Inflammatory macrophage (primary cell): ENCODE measurements at regions not wholly inside any gene's neighbourhood (a gene's known extent, or its start where the extent isn't known, plus 50 kb on each side); places are given as distances from the start of the nearest gene placed in this dataset.
"Not testable (repeated sequence)": the region's sequence is repeated elsewhere in the genome, so short reads cannot be mapped to it uniquely, and the experiment has no call there.

Experiments used
- DNase-seq, 2 donors: peaks; one replicate each; pipeline ENCODE4 v3.0.0-alpha.2; 2020 to 2022

- DNase-seq = not testable (repeated sequence)
Measured at GRCh38 chr1:224028802-224029201, 85.1 kb upstream of the FBXO28 start.

- not testable (repeated sequence) for DNase-seq
Measured at GRCh38 chr1:224023122-224023521, 90.8 kb upstream of the FBXO28 start.

DNA sequence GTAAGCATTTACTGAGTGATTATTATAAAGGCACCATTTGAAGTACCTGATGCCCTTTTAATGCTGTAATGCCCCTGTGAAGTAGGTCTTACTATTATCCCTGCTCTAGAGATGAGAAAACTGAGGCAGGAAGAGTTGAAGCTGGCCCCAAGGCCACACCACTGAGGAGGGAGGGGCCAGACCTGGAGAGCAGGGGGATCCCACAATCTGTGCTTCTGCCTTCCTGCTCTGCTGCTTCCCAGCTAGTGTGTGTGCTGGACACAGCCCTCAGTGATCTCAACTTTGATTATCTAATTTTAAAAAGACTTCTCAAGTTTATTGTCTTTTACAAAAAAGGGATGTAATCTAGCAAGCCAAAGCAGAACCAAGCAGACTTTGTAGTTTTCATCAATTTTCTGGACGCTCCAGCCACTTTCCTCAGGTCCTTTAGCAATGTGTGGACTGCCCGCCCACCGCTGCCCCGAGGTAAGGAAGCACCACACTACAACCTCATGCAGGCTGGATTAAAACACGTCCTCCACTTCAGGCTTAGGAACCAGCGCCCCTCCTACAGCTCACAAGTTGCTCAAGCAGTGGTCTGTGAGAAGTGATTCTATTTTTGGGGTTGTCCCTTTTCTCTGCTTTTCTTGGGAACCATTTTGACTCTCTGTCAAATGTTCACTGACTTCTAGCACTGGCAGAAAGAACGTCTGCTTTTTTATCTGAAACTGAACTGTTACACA lies 91.5 kb upstream of the FBXO28 start:
- peak in 1 of 2 donors; percentile 14 for DNase-seq

DNA sequence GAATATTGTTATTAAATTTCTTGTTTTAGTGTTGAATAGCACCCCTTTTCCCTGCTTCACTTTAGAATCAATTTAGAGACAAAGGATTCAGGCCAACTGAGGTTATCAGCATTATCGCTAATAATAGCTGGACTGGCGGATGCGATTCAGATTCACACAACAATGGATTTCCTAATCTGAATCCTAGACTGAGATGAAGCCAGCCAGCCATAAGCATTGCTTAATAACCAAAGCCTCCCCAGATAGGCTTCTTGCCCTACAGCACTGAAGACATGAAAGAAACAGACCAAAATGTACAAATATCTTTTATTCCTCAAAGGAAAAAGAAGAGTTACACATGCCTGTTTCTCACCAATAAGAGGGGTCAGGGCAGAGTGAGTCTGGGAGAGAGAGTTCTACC lies 94.0 kb upstream of the FBXO28 start:
- not testable (repeated sequence) for DNase-seq

DNA sequence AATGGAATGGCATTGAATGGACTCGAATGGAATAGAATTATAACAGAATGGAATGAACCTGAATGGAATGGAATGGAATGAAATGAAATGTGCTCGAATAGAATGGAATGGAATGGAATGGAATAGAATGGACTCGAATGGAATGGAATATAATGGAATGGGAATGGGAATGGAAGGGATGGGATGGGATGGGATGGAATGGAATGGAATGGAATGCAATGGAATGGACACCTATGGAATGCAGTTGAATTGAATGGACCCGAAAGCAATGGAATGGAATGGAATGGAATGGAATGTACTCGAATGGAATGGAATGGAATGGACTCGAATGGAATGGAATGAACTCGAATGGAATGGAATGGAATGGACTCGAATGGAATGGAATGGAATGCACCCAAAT lies 98.1 kb upstream of the FBXO28 start:
- not testable (repeated sequence) for DNase-seq

GRCh38 chr1:224014330-224014649 lies 99.6 kb upstream of the FBXO28 start:
- DNase-seq = no peak

DNA sequence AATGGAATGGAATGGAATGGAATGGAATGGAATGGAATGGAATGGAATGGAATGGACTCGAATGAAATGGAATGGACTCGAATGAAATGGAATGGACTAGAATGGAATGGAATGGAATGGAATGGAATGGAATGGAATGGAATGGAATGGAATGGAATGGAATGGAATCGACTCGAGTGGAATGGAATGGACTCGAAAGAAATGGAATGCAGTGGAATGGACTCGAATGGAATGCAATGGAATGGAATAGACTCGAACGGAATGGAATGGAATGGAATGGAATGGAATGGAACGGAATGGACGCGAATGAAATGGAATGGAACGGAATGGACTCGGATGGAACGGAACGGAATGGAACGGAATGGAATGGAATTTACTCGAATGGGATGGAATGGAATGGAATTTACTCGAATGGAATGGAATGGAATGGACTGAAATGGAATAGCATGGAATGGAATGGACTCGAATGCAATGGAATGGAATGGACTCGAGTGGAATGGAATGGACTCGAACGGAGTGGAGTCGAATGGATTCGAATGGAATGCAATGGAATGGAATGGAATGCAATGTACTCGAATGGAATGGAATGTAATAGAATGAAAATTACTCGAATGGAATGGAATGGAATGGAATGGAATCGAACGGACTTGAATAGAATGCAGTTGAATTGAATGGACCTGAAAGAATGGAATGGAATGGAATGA lies 100.1 kb upstream of the FBXO28 start:
- not testable (repeated sequence) for DNase-seq

DNA sequence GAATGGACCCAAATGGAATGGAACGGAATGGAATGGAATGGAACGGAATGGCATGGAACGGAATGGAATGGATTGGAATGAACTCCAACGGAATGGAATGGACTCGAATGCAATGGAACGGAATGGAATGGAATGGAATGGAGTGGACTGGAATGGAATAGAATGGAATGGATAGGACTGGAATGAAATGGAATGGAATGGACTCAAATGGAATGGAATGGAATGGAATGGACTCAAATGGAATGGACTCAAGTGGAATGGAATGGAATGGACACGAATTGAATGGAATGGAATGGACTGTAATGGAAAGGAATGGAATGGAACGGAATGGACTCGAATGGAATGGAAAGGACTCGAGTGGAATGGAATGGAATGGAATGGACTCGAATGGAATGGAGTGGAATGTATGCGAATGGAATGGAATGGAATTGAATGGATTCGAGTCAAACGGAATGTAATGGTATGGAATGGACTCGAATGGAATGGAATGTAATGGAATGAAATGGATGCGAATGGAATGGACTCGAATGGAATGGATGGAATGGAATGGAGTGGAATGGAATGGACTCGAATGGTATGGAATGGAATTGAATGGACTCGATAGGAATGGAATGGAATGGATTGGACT lies 101.0 kb upstream of the FBXO28 start:
- DNase-seq = not testable (repeated sequence)

GRCh38 chr1:224012162-224012561 lies 101.7 kb upstream of the FBXO28 start:
- DNase-seq = not testable (repeated sequence)

DNA sequence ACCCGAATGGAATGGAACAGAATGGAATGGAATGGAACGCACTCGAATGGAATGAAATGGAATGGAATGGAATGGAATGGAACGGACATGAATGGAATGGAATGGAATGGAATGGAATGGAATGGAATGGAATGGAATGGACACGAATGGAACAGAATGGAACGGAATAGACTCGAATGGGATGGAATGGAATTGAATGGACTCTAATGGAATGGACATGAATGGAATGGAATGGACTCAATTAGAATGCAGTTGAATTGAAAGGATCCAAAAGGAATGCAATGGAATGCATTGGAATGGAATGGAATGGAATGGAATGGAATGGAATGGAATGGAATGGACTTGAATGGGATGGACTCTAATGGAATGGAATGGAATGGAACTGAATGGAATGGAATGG lies 102.2 kb upstream of the FBXO28 start:
- DNase-seq = not testable (repeated sequence)

GRCh38 chr1:224011153-224011552 lies 102.8 kb upstream of the FBXO28 start:
- not testable (repeated sequence) for DNase-seq

DNA sequence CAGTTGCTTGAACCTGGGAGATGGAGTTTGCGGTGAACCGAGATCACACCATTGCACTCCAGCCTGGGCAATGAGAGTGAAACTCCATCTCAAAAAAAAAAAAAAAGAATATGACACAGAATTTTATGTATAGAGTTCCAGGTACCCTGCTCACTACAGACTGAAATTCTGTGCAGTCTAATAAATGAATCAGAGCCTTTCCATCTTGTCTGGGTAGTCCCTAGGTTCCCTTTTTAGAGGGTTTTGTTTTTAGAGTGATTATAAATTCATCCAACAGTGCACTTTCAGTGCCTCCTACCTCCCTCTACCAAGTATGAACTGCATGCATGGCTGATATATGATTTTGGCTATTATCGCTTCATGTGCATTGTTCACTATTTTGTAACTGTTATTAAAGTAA lies 107.9 kb upstream of the FBXO28 start:
- not testable (repeated sequence) for DNase-seq

DNA sequence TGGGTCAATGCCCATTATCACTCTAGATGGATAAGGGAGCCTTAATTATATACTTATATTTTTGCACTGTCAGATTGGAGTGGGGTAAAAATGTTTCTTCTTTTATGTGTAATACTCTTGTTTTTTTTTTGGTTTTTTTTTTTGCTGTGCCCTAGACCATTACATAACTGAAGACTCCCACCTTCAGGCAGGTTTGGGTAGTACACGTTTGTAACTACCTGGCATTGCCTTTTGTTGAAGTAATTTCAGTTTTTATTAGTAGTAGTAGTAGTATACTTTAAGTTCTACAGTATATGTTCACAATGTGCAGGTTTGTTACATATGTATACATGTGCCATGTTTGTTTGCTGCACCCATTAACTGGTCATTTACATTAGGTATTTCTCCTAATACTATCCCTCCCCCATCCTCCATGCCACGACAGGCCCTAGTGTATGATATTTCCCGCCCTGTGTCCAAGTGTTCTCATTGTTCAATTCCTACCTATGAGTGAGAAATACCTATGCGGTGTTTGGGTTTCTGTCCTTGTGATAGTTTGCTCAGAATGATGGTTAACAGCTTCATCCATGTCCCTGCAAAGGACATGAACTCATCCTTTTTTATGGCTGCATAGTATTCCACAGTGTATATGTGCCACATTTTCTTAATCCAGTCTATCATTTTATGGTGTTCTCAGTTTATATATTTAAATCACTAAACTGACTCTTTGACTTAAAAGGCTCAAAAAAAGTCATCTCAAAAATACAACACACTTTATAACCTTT lies 109.2 kb upstream of the FBXO28 start:
- peak in 1 of 2 donors; percentile 28 for DNase-seq

- DNase-seq = not testable (repeated sequence)
Measured at GRCh38 chr1:224003896-224004295, 110.0 kb upstream of the FBXO28 start.

DNA sequence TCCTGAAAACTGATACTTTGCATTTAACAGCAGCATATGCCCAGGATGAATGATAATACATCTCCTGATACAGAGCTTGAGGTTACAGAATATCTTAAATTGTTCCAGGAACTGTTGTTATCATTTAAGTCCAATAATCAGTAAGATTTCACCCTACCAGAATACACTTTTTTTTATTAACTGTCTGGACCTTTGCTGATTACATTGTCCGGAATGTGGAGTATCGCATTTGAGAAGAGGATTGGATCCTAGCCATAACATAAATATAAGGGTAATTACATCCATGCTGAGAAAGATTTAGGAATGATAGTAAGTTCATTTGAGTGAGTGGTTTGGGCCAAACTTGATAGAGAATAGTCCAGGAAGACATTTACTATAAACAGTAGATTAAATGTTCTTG lies 112.2 kb upstream of the FBXO28 start:
- not testable (repeated sequence) for DNase-seq

- not testable (repeated sequence) for DNase-seq
Measured at GRCh38 chr1:223999761-224000160, 114.2 kb upstream of the FBXO28 start.

DNA sequence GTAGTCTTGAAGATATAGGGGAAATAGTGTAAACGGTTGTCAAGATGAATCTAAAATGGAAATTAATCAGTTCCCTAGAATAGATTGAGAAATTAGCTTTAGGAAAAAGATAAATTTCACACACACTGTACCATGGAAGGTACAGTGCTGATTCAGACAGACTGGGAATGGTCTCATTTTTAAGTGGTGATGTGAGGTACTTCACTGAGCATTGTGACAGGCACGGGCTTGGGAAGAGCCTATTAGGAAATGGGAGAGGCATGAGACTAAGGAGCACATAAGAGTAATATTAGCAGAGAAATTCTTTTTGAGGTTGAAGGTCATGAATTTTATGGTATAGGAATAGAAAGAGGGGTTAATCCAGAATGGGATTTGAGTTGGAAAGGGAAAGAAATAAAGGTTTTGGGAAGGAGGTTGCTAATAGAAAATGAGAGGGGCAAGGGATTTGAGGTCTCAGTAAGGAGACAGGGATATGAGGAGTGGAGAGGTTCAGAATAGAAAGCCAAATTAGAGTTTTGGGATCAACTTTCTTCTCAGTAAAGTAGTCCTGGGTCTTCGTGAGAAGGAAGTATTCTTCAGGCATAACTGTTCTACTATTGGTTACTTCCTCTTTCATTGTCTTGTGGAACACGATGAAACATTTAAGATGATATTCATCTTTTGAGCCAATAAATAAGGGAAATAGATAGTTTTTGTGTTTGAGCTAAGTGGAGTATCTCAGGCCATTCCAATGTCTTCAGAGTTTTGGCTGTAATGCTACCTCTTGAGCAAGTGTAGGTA lies 115.0 kb upstream of the FBXO28 start:
- peak; percentile 22 to 51 for DNase-seq

DNA sequence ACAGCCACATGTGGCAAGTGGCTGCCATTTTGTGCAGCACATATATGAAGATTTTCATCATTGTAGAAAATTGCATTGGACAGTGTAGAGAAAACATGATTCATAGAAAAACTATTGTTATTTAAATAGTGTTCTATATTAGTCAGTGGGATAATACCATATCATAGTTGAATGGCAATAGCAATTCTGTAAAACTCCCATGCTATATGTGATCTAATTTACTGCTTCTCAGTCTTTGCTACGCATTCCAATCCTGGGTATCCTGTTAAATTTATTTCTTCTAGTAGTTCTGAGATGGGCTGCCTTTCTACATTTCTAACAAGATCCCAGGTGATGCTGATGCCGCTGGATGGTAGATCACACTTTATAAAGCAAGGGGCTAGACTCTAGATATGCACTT lies 117.5 kb upstream of the FBXO28 start:
- not testable (repeated sequence) for DNase-seq

GRCh38 chr1:223992456-223993246 lies 121.3 kb upstream of the FBXO28 start:
- peak; percentile 100 for DNase-seq

GRCh38 chr1:223991297-223991857 lies 122.5 kb upstream of the FBXO28 start:
- DNase-seq = not testable (repeated sequence)

DNA sequence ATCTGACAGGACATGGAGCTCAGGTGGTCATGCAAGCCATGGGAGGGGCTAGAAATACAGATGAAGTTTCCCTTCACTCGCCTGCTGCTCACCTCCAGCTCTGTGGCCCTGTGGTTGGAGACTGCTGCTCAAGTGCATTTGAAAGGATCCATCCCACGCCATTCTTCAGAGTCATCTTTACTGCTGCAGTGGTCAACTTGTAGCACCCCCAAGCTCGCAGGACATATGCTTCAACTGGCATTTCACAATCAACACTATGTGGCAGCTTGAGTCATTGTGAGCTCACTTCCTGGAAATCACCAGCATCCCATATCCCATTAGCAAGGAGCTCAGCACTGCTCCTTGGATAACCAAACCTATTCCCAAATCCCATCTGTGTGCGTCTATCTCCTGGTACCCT lies 116.2 kb upstream of the TP53BP2 start:
- peak in 1 of 2 donors; percentile 0 for DNase-seq
